ENCODE measurements at regions not wholly inside any gene's neighbourhood (a gene's known extent, or its start where the extent isn't known, plus 50 kb on each side); places are given as distances from the start of the nearest gene placed in this dataset.

- TF ChIP-seq CTCF (IDR thresholded peaks at IDR 0.05), result no peak
- TF ChIP-seq ZFX (IDR thresholded peaks at IDR 0.05; ENCODE audit: borderline replicate concordance), result no peak
These were observed 133.6 kb upstream of the RET start for GRCh38 chr10:42943025-42943818.
